ENCODE measurements at regions not wholly inside any gene's neighbourhood (a gene's known extent, or its start where the extent isn't known, plus 50 kb on each side); places are given as distances from the start of the nearest gene placed in this dataset.

DNA sequence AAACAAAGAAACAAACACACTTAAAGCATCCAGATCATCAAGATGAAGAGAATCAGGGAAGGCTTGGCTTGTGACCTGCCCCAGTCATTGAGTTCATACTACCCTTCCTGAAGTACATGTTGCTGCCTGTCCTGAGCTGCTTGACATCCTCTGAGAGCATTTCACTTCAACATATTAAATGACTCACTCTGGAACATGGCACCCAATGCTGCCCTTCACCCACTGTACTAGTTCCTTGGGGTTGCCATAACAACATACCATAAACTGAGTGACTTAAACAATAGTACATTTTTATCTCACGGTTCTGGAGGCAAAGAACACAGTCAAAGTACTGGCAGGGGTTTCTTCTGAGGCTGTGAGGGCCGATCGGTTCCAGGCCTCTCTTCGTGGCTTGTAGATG lies 371.3 kb downstream of the RNF144A start:
- H3K27ac ChIP-seq = no peak overlapping the region
- intact Hi-C loops (cut with DNase I) = no loop called here
- no peaks in the 10 kb centered on the region for H3K27me3 ChIP-seq
- H3K9me3 ChIP-seq = no peaks in the 10 kb centered on the region
- no peak overlapping the region for H3K4me3 ChIP-seq (replicated peaks in 1 of 3)
- TF ChIP-seq POLR2A (IDR thresholded peaks at IDR 0.05) = no peak
- TF ChIP-seq, protein P1, sequence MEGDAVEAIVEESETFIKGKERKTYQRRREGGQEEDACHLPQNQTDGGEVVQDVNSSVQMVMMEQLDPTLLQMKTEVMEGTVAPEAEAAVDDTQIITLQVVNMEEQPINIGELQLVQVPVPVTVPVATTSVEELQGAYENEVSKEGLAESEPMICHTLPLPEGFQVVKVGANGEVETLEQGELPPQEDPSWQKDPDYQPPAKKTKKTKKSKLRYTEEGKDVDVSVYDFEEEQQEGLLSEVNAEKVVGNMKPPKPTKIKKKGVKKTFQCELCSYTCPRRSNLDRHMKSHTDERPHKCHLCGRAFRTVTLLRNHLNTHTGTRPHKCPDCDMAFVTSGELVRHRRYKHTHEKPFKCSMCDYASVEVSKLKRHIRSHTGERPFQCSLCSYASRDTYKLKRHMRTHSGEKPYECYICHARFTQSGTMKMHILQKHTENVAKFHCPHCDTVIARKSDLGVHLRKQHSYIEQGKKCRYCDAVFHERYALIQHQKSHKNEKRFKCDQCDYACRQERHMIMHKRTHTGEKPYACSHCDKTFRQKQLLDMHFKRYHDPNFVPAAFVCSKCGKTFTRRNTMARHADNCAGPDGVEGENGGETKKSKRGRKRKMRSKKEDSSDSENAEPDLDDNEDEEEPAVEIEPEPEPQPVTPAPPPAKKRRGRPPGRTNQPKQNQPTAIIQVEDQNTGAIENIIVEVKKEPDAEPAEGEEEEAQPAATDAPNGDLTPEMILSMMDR (IDR thresholded peaks at IDR 0.05) = no peak
- no peaks in the 10 kb centered on the region for H3K36me3 ChIP-seq
- DNase-seq = no peak
- H3K4me1 ChIP-seq = no peaks in the 10 kb centered on the region
- WGBS, 2 donors = 90 to 91% methylated on average over 4 of the region's 4 CpGs

DNA sequence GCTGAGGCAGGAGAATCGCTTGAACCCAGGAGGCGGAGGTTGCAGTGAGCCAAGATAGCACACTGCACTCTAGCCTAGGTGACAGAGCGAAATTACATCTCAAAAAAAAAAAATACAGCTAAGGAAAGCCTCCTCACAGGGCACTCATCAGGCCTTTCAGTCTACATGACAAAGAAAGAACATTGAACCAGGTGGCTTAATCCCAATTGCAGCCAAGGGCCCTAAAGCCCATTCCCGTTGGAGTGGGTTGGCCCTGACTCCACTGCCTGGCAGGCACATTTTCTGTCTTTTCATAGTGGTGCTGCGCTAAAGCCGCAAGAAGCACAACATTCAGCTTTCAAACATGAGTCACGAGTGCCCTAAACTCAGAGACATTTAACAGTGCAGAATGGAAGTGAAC lies 372.5 kb downstream of the RNF144A start:
- Histone ChIP-seq H3K4me3 (replicated peaks in 1 of 3) (no peak overlapping the region), H3K27ac (no peak overlapping the region), H3K4me1 (no peaks in the 10 kb centered on the region), H3K9me3 (no peaks in the 10 kb centered on the region), H3K36me3 (no peaks in the 10 kb centered on the region), H3K27me3 (no peaks in the 10 kb centered on the region)
- intact Hi-C loops (cut with DNase I) = no loop called here
- no peak for TF ChIP-seq POLR2A (IDR thresholded peaks at IDR 0.05)
- TF ChIP-seq, protein P1 (IDR thresholded peaks at IDR 0.05) = no peak
- no peak for DNase-seq
- 86 to 92% methylated on average over 7 of the region's 7 CpGs for WGBS, 2 donors

DNA sequence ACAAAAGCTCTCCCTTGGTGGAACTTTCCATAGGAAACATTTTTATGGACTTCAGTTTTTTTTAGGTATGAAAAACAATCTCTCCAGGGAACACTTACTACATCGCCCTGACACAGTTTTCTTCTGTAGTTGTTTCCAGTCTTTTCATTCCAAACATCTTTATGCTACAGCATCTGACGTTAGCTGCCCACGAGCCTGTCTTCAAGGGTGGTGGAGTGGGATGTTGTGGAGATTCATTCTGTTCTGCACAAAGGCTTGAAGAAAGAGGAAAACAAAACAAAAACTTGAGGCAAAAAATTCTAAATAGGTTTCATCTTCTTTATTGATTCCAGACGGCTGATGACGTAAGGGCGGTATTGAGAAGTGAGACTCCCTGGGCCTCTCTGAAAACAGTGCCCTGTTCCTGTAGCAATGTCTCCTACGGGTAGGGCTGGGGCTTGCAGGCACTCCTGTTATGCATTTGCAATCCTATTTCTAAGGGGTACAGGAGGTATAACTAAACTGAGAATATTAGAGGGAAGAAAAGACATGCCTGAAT lies 375.0 kb downstream of the RNF144A start:
- Histone ChIP-seq H3K27me3 (no peaks in the 10 kb centered on the region), H3K4me3 (replicated peaks in 1 of 3) (no peak overlapping the region), H3K36me3 (no peaks in the 10 kb centered on the region), H3K27ac (no peak overlapping the region), H3K4me1 (no peaks in the 10 kb centered on the region), H3K9me3 (no peaks in the 10 kb centered on the region)
- intact Hi-C loops (cut with DNase I) = no loop called here
- DNase-seq = no peak
- TF ChIP-seq POLR2A (IDR thresholded peaks at IDR 0.05) = no peak
- TF ChIP-seq, protein P1 (IDR thresholded peaks at IDR 0.05) = no peak
- WGBS, 2 donors = 78 to 84% methylated on average over 7 of the region's 7 CpGs

DNA sequence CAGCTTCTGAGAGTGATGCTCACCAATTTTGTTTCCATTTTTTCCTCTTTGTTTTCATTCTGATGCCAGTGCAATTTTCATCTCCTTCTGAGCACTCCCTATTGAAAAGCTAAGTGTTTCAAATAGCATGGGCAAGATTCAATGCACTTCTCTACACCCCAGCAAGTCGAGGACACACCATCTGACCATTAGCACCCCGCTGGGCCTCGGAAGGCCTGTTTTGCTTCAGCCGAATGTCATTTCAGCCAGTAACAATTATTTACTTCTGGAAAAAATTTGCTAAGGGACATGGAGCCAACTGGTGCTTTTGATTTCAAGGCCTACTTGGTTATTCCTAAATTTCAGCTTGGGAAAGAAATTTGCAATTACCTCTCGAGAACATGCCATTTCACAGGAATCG lies 392.4 kb downstream of the RNF144A start:
- 84 to 93% methylated on average over 6 of the region's 6 CpGs for WGBS, 2 donors
- H3K36me3 ChIP-seq = no peaks in the 10 kb centered on the region

DNA sequence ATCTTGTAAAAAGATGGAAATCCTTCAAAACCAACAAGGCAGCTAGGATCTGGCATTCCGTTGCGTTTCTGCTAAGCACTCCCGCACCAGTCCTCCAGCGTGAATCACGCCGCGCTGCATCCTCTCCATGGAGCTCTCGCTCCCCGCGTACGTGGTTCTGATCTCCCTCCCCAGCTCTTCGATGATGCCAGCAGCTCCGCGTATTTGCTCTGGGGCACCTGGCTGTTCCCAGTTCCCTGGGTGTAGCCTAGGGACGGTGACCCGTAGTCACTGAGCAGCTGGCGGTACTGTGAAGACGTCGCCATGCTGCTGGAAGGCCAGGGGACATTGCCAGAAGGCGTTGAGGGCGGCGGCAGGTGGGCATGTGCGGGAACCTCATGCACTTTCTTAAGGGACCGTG lies 407.5 kb downstream of the RNF144A start:
- no peak for TF ChIP-seq POLR2A (IDR thresholded peaks at IDR 0.05)
- TF ChIP-seq, protein P1 (IDR thresholded peaks at IDR 0.05) = no peak
- Histone ChIP-seq H3K4me3 (replicated peaks in 1 of 3) (no peak overlapping the region), H3K27ac (no peak overlapping the region), H3K27me3 (no peaks in the 10 kb centered on the region), H3K4me1 (no peaks in the 10 kb centered on the region), H3K36me3 (no peaks in the 10 kb centered on the region), H3K9me3 (no peaks in the 10 kb centered on the region)
- 49 to 71% methylated on average over 22 to 24 of the region's 24 CpGs for WGBS, 2 donors
- DNase-seq = no peak
- intact Hi-C loops (cut with DNase I) = no loop called here

More for the DNA sequence above, 392.4 kb downstream of the RNF144A start:
- no peak overlapping the region for H3K27ac ChIP-seq
- no peak for DNase-seq
- no peak for TF ChIP-seq POLR2A (IDR thresholded peaks at IDR 0.05)
- TF ChIP-seq, protein P1 (IDR thresholded peaks at IDR 0.05) = no peak
- H3K9me3 ChIP-seq = no peaks in the 10 kb centered on the region
- H3K4me3 ChIP-seq (replicated peaks in 1 of 3) = no peak overlapping the region
- no peaks in the 10 kb centered on the region for H3K4me1 ChIP-seq
- H3K27me3 ChIP-seq = no peaks in the 10 kb centered on the region
- intact Hi-C loops (cut with DNase I) = no loop called here
